Stimulated activated CD4-positive, alpha-beta T cell treated with anti-CD3 and anti-CD28 coated beads, Interleukin-15, amount 100 ng/mL, for 24 hours (primary cell): ENCODE measurements at regions not wholly inside any gene's neighbourhood (a gene's known extent, or its start where the extent isn't known, plus 50 kb on each side); places are given as distances from the start of the nearest gene placed in this dataset.
"Not testable (repeated sequence)": the region's sequence is repeated elsewhere in the genome, so short reads cannot be mapped to it uniquely, and the experiment has no call there.

ENCODE experiments used
- DNase-seq: peaks from one replicate; pipeline ENCODE4 v3.0.0-alpha.2; 2020

DNA sequence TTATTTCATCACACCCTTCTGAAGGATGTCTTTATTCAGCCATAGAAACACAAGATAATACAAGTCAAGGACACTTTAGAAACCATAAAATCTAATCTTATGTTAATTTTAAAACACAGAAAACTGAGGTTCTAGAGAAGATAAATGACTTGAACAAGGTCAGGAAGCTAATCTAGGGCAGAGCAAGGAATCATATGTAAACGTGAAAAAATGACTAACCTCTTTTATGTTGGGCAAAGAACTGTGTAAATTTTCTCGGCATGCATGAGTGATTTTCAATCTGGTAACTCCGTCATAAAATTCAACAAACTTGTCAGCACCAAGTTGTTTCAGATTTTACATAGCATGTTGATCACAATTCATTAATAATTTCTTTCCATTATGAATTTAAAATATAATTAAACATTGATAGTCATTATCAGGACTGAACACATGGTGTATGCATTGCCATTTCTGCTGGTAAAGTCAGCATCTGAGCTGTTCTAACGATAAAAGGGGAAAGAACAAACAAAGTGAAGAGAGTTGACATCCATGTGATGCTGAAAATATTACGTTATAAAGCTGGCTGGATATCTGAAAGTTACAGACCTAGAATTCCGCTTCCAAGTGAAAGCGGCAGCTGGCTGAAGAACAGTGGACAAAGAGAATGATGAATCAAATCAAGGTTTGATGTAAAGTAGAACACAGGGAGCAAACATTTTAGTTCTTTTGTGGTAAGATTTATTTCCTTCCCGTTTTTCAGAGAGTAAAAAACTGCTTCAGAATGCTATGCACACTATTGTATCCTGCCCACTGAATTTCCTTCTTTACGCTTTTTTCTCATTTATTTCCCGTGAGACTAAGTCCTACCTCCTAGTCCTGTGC lies 1037.4 kb upstream of the TMPRSS15 start:
- no peak for DNase-seq

GRCh38 chr21:19458295-19458694 lies 1054.7 kb upstream of the TMPRSS15 start:
- no peak for DNase-seq

DNA sequence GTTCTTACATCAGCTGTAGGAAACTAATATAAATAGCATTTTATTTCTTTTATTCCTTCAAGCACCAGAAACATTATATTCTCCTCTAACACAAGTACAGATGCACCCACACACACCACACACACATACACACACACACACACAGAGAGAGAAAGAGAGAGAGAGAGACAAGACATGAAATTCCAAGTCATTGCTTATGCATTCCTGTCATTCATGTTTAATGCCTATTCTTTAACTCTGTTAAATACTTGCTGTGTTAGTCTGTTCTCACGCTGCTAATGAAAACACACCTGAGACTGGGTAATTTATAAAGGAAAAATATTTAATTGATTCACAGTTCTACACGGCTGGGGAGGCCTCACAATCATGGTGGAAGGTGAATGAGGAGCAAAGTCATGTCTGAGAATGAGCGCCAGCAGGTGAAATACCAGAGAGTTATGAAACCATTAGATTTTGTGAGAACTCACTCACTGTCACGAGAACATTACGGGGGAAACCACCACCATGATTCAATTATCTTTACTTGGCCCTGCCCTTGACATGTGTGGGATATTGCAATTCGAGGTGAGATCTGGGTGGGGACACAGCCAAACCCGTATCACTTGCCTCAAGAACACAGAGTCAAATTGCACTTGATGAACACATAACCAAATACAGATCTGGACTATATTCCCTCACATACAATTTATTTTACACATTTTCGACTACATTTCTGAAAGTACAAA lies 1058.1 kb upstream of the TMPRSS15 start:
- DNase-seq: no peak

- no peak for DNase-seq
These were observed 1060.4 kb upstream of the TMPRSS15 start for GRCh38 chr21:19463966-19464365.

DNA sequence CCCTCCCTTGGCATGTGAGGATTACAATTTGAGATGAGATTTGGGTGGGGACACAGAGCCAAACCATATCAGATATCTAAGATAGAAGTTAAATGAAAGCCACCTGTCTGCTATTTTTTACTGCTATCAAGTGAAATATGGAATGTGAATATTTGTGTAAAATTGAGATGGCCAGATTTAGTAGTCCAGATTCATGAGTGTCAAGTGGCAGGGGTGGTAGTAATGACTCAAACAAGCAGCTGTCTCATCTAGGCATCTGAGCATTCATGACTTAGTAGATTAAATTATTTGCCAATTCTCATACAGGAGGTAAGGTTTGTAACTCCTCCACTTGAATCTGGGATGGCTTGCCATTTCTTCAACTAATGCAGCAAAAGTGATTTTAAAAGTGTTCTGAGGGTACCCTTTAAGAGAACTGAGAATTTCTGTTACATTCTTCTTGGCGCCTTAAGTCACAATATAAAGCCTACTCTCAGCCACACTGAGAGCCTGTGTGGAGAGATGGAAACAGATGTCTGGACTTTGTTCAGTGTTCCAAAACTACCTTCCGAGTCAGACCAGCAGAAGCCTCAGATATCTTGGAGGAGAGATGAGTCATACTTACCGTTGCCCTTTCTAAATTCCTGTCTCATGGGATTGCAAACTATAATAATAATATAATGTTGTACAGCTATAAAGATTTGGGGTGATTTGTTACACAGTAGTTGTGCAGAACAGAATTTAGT lies 1065.6 kb upstream of the TMPRSS15 start:
- DNase-seq: no peak

DNA sequence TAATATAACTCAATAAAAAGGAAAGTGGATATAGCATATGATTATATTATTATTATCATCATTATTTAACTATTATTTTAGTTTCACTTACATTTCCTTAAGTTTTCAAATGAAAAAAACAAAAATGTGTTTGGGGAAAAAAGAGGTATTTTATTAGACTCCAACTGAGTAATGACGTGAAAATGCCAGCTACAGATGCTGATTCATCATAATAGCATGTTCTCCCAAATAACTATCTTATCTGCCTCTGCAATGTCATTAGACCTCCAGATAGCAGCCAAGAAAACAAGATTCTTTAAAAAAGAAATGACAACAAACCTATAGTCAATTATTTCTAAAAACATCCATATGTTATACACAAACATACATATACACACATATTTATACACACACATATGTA lies 1071.9 kb upstream of the TMPRSS15 start:
- no peak for DNase-seq

GRCh38 chr21:19489930-19490329 lies 1086.3 kb upstream of the TMPRSS15 start:
- no peak for DNase-seq

GRCh38 chr21:19490481-19490880 lies 1086.9 kb upstream of the TMPRSS15 start:
- no peak for DNase-seq

DNA sequence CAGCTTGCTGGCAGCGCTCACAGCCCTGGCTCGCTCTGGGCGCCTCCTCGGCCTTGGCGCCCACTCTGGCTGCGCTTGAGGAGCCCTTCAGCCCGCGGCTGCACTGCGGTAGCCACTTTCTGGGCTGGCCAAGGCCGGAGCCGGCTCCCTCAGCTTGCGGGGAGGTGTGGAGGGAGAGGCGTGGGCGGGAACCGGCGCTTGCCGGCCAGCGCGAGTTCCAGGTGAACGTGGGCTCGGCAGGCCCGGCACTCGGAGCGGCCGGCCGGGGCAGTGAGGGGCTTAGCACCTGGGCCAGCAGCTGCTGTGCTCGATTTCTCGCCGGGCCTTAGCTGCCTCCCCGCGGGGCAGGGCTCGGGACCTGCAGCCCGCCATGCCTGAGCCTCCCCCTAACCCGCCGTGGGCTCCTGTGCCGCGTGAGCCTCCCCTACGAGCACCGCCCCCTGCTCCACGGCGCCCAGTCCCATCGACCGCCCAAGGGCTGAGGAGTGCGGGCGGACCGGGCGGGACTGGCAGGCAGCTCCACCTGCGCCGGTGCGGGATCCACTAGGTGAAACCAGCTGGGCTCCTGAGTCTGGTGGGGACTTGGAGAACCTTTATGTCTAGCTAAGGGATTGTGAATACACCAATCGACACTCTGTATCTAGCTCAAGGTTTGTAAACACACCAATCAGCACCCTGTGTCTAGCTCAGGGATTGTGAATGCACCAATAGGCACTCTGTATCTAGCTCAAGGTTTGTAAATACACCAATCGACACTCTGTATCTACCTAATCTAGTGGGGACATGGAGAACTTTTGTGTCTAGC lies 1090.1 kb upstream of the TMPRSS15 start:
- not testable (repeated sequence) for DNase-seq

DNA sequence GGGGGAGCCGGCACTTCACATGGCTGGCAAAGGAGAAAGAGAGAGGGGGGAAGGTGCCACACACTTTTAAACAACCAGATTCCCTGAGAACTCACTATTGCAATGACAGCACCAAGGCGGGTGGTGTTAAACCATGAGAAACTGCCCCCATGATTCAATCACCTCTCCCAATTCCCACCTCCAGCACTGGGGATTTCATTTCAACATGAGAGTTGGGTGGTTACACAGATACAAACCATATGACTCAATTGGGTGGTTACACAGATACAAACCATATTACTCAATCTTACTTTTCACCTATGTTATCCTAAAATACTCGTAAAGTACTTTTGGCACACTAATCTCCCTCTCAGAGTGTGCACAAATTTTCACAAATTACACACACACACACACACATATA lies 1097.5 kb upstream of the TMPRSS15 start:
- no peak for DNase-seq

- no peak for DNase-seq
These were observed 1104.2 kb upstream of the TMPRSS15 start for GRCh38 chr21:19507682-19508260.

DNA sequence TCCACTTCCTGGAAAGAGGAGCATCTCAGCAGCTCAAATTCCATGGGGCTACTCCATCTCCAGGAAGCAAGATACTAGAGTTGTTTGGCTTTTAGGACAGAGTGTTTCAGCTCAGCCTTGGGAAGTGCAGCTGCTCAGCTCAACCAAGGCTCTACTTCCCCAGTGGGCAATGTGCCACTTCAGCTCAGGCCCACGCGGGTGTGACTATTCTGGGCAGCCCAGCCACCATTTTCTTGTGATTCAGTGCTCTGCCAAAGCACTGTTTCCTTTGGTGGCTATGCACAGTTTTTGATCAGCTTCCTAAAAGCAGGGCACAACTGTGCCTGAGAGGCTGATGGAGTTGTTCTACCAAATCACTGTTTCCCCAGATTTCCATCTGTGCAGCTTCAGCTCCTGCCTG lies 1104.9 kb upstream of the TMPRSS15 start:
- DNase-seq: no peak

- no peak for DNase-seq
These were observed 1105.3 kb upstream of the TMPRSS15 start for GRCh38 chr21:19508844-19509243.

DNA sequence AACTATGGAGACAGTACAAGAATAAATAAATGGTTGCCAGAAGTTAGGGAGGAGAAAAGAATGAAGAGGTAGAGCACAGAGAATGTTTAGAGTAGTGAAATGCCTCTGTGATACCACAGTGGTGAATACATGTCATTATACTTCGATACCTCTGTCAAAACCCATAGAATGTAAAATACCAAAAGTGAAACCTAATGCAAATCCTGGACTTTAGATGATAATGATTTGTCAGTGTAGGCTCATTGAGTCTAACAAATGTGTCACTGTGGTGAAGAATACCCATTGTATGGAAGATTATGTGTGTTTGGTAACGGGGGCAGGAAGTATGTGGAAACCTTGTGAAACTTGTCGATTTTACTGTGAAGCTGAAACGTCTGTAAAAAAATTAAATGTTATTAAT lies 1106.5 kb upstream of the TMPRSS15 start:
- DNase-seq: no peak

DNA sequence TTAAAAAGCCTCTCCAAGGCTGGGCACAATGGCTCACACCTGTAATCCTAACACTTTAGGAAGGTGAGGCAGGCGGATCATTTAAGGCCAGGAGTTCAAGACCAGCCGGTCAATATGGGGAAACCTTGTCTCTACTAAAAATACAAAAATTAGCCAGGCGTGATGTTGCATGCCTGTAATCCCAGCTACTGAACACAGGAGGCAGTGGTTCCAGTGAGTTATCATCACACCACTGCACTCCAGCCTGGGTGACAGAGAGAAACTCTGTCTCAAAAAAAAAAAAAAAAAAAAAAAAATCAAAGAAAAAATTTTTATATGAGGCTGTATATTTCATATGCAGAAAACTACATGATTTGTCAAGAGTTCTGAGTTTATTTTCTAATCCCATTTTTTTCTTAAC lies 1107.1 kb upstream of the TMPRSS15 start:
- no peak for DNase-seq

GRCh38 chr21:19522381-19522780 lies 1118.8 kb upstream of the TMPRSS15 start:
- no peak for DNase-seq

DNA sequence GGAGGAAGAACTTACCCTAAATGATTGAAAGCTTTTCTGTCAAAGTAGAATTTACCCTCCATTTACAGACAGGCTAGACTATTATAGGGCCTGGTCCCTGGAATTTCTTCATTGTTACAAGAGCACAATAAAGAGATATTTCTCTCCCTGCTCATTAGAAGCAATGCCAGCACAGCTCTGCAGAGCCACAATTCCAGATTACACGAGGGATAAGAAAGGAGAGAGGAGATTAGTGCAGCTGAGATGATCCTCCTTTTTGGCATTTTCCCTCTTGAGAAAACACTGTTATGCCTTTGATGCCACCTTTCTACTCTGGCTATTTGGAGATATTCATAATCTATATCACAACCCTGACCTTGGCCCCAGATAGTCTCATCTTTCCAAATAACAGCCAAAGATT lies 1119.5 kb upstream of the TMPRSS15 start:
- DNase-seq: no peak

- DNase-seq: no peak
These were observed 1120.2 kb upstream of the TMPRSS15 start for GRCh38 chr21:19523746-19524145.

DNA sequence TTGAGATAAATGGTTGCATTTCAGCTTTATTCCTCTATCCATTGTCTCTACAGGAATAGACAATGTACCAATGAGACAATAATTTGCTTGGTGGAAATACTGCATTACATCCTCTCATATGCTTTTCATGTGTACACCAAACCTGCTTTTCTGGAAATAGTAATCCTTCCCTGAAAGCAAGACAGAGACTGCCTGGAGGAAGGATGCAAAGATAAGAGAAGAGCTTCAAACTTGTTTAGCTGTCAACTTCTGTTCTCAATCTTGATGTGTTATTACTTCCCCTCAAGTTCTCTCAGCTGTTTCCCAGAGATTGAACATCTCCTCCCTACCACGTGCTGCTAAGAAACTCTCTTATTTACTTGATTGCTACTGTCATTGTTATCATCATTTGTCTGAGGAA lies 1125.4 kb upstream of the TMPRSS15 start:
- no peak for DNase-seq

DNA sequence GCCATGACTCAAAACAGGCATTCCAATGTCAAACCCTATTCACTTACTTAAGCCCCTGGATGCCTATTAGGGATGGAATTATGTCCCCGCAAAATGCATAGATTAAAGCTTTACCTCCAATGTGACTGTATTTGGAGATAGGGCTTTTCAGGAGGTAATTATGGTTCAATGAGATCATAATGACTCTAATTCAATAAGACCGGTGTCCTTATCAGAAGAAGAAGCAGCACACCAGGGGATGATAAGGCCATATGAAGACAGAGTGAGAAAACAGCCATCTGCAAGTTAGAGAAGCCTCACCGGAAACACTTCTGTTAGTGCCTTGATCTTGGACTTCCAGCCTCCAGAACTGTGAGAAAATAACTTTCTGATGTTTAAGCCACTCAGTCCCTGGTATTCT lies 1131.8 kb upstream of the TMPRSS15 start:
- DNase-seq: no peak

- no peak for DNase-seq
These were observed 1133.5 kb upstream of the TMPRSS15 start for GRCh38 chr21:19537116-19537515.

DNA sequence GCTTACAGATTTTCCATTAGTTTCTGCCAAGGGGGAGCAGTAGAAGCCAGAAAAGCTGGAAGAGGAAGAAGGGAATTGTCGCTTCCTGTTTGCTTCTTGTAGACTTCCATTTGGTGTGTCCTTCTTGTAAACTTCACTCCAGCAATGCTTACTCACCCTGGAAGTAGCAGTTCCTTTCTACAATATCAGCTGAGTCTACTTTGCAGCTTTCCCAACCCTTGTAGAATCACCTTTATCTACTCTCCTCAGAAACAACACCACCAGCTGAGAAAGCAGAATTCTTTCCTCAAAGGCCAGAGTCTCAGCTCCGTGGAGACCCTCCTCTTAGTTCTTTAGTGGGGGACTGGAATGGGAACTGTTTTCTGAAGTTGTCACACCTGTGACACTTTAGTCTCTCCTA lies 1136.7 kb upstream of the TMPRSS15 start:
- DNase-seq: no peak
